ENCODE measurements at regions not wholly inside any gene's neighbourhood (a gene's known extent, or its start where the extent isn't known, plus 50 kb on each side); places are given as distances from the start of the nearest gene placed in this dataset.

GRCh38 chr12:93109551-93110203, 180.6 kb upstream of the EEA1 start:
- no peak for TF ChIP-seq EZH2phosphoT487 (IDR thresholded peaks at IDR 0.05; ENCODE audit: insufficient read depth, low read depth)
- TF ChIP-seq EZH2 (IDR thresholded peaks at IDR 0.05; ENCODE audit: insufficient read depth, poor library complexity, severe bottlenecking), result no peak
